SK-N-SH treated with all-trans-retinoic acid at 6 μM for 48 hours (cell line): ENCODE measurements at regions not wholly inside any gene's neighbourhood (a gene's known extent, or its start where the extent isn't known, plus 50 kb on each side); places are given as distances from the start of the nearest gene placed in this dataset.

Experiments
- ARNTL ChIP-seq: fragments of 450-650 bp; formaldehyde crosslinking; IDR thresholded peaks from 2 replicates; pipeline ENCODE4 v1.5.0; 2020; ENCODE audit warnings: low read depth, mild to moderate bottlenecking, moderate library complexity, borderline replicate concordance
- CREB5 ChIP-seq: fragments of 250-450 bp; sonication (Bioruptor Pico); IDR thresholded peaks from 2 replicates; pipeline ENCODE4 v1.5.1; 2020; ENCODE audit warnings: low read depth, mild to moderate bottlenecking, moderate library complexity
- CSDC2 ChIP-seq: fragments of 250-450 bp; sonication (Bioruptor Pico); IDR thresholded peaks from 2 replicates; pipeline ENCODE4 v1.5.0; 2020; ENCODE audit warnings: mild to moderate bottlenecking, moderate library complexity
- ESRRG ChIP-seq: fragments of 250-450 bp; sonication (Bioruptor Pico); IDR thresholded peaks from 2 replicates; pipeline ENCODE4 v1.6.1; 2021; ENCODE audit warnings: mild to moderate bottlenecking
- ISL1 ChIP-seq: fragments of 250-450 bp; sonication (Bioruptor Pico); IDR thresholded peaks from 2 replicates; pipeline ENCODE4 v2.1.2; 2022; ENCODE audit warnings: mild to moderate bottlenecking, moderate library complexity
- PATZ1 ChIP-seq: fragments of 250-450 bp; sonication (Bioruptor Pico); IDR thresholded peaks from 2 replicates; pipeline ENCODE4 v1.8.0; 2020; ENCODE audit warnings: mild to moderate bottlenecking, moderate library complexity, borderline replicate concordance
- POU6F1 ChIP-seq: fragments of 250-450 bp; sonication (Bioruptor Pico); IDR thresholded peaks from 2 replicates; pipeline ENCODE4 v1.8.0; 2021; ENCODE audit warnings: low read depth, mild to moderate bottlenecking, moderate library complexity, borderline replicate concordance
- RARB ChIP-seq: fragments of 250-450 bp; sonication (Bioruptor Pico); IDR thresholded peaks from 2 replicates; pipeline ENCODE4 v1.8.0; 2021; ENCODE audit warnings: mild to moderate bottlenecking, moderate library complexity
- SNAI2 ChIP-seq: fragments of 250-450 bp; sonication (Bioruptor Pico); IDR thresholded peaks from 2 replicates; pipeline ENCODE4 v1.5.0; 2020; ENCODE audit warnings: mild to moderate bottlenecking, moderate library complexity
- TCF4 ChIP-seq: fragments of 250-450 bp; sonication (Bioruptor Pico); IDR thresholded peaks from 2 replicates; pipeline ENCODE4 v1.8.0; 2021; ENCODE audit warnings: mild to moderate bottlenecking, moderate library complexity, borderline replicate concordance
- TSHZ2 ChIP-seq: fragments of 250-450 bp; sonication (Bioruptor Pico); IDR thresholded peaks from 2 replicates; pipeline ENCODE4 v1.5.0; 2020; ENCODE audit warnings: mild to moderate bottlenecking, moderate library complexity
- ZFP3 ChIP-seq: fragments of 250-450 bp; sonication (Bioruptor Pico); IDR thresholded peaks from 2 replicates; pipeline ENCODE4 v1.5.0; 2020; ENCODE audit warnings: mild to moderate bottlenecking, moderate library complexity
- ZFP30 ChIP-seq: fragments of 450-650 bp; formaldehyde crosslinking; IDR thresholded peaks from 2 replicates; pipeline ENCODE4 v1.5.0; 2022; ENCODE audit warnings: mild to moderate bottlenecking, moderate library complexity

GRCh38 chr7:69105981-69106380 lies 492.3 kb upstream of the AUTS2 start:
- TF ChIP-seq ZFP3 (CRISPR knock-in tag) (no peak), CREB5 (CRISPR knock-in tag) (no peak), ARNTL (CRISPR knock-in tag) (no peak), CSDC2 (CRISPR knock-in tag) (no peak), POU6F1 (CRISPR knock-in tag) (no peak), RARB (CRISPR knock-in tag) (no peak), ZFP30 (CRISPR knock-in tag) (no peak), ISL1 (CRISPR knock-in tag) (no peak), PATZ1 (CRISPR knock-in tag) (no peak), TSHZ2 (CRISPR knock-in tag) (no peak), TCF4 (no peak), SNAI2 (CRISPR knock-in tag) (no peak), ESRRG (CRISPR knock-in tag) (no peak)
